Trophoblast cell (in vitro differentiated cells and primary cell): ENCODE measurements at regions not wholly inside any gene's neighbourhood (a gene's known extent, or its start where the extent isn't known, plus 50 kb on each side); places are given as distances from the start of the nearest gene placed in this dataset.

Experiments
- DNase-seq, 2 donors: peaks; one replicate each; pipeline ENCODE4 v3.0.0-alpha.2; 2016
- H2AFZ ChIP-seq: 2 replicates; pipeline ENCODE4 v1.6.1; 2013; ENCODE audit warnings: low read length, moderate library complexity, mild to moderate bottlenecking; ENCODE audit not compliant: insufficient read depth, poor library complexity
- H2AK5ac ChIP-seq: 2 replicates; pipeline ENCODE4 v1.6.1; 2013; ENCODE audit warnings: mild to moderate bottlenecking, low read length
- H2BK120ac ChIP-seq: 2 replicates; pipeline ENCODE4 v1.6.1; 2013; ENCODE audit warnings: low read length, mild to moderate bottlenecking, moderate library complexity; ENCODE audit not compliant: insufficient read depth, poor library complexity
- H2BK12ac ChIP-seq: 2 replicates; pipeline ENCODE4 v1.6.1; 2013; ENCODE audit warnings: mild to moderate bottlenecking, low read length, moderate library complexity
- H2BK5ac ChIP-seq: 2 replicates; pipeline ENCODE4 v1.6.1; 2013; ENCODE audit warnings: low read length, low read depth, moderate library complexity, mild to moderate bottlenecking; ENCODE audit not compliant: poor library complexity
- H3K14ac ChIP-seq: 2 replicates; pipeline ENCODE4 v1.6.1; 2013; ENCODE audit warnings: mild to moderate bottlenecking, low read length
- H3K18ac ChIP-seq: 2 replicates; pipeline ENCODE4 v1.6.1; 2013; ENCODE audit warnings: mild to moderate bottlenecking, low read length
- H3K23ac ChIP-seq: 2 replicates; pipeline ENCODE4 v1.6.1; 2013; ENCODE audit warnings: low read length
- H3K27ac ChIP-seq: 2 replicates; pipeline ENCODE4 v1.5.1; 2013; ENCODE audit warnings: low read depth, mild to moderate bottlenecking, inconsistent platforms, low read length, moderate library complexity
- H3K27me3 ChIP-seq: 2 replicates; pipeline ENCODE4 v1.6.1; 2013; ENCODE audit warnings: inconsistent platforms, mild to moderate bottlenecking, low read length, moderate library complexity; ENCODE audit not compliant: insufficient read depth
- H3K36me3 ChIP-seq, 2 experiments: 1 replicate in 1 of 2; 2 replicates in 1 of 2; pipeline ENCODE4 v1.6.1; 2013; ENCODE audit warnings: low read length in 2 of 2, mild to moderate bottlenecking in 2 of 2, moderate library complexity in 1 of 2; ENCODE audit not compliant: insufficient read depth in 2 of 2, control insufficient read depth in 1 of 2
- H3K4ac ChIP-seq: 2 replicates; pipeline ENCODE4 v1.6.1; 2013; ENCODE audit warnings: low read depth, mild to moderate bottlenecking, low read length, moderate library complexity
- H3K4me1 ChIP-seq, 2 experiments: 1 replicate in 1 of 2; 2 replicates in 1 of 2; pipeline ENCODE4 v1.6.1; 2013; ENCODE audit warnings: low read length in 2 of 2, mild to moderate bottlenecking in 2 of 2, moderate library complexity in 1 of 2; ENCODE audit not compliant: insufficient read depth in 2 of 2, control insufficient read depth in 1 of 2
- H3K4me2 ChIP-seq: 2 replicates; pipeline ENCODE4 v1.6.1; 2013; ENCODE audit warnings: inconsistent platforms, mild to moderate bottlenecking, low read length, moderate library complexity
- H3K4me3 ChIP-seq: 2 replicates; pipeline ENCODE4 v1.5.1; 2013; ENCODE audit warnings: mild to moderate bottlenecking, low read depth, low read length, inconsistent platforms
- H3K79me1 ChIP-seq: one replicate; pipeline ENCODE4 v1.6.1; 2013; ENCODE audit warnings: low read length
- H3K79me2 ChIP-seq: 2 replicates; pipeline ENCODE4 v1.6.1; 2013; ENCODE audit warnings: low read length, mild to moderate bottlenecking; ENCODE audit not compliant: control insufficient read depth, insufficient read depth, poor library complexity
- H3K9ac ChIP-seq: 2 replicates; pipeline ENCODE4 v1.6.1; 2013; ENCODE audit warnings: mild to moderate bottlenecking, low read length
- H3K9me3 ChIP-seq: 2 replicates; pipeline ENCODE4 v1.6.1; 2013; ENCODE audit warnings: low read depth, mild to moderate bottlenecking, control low read depth, inconsistent platforms, low read length; ENCODE audit not compliant: insufficient read depth
- H4K12ac ChIP-seq: 2 replicates; pipeline ENCODE4 v1.6.1; 2013; ENCODE audit warnings: low read depth, mild to moderate bottlenecking, low read length, moderate library complexity
- H4K8ac ChIP-seq: 2 replicates; pipeline ENCODE4 v1.6.1; 2013; ENCODE audit warnings: low read depth, mild to moderate bottlenecking, low read length, moderate library complexity
- H4K91ac ChIP-seq: one replicate; pipeline ENCODE4 v1.6.1; 2013; ENCODE audit warnings: low read depth, mild to moderate bottlenecking, low read length, moderate library complexity
- WGBS: extraction: QIAGEN DNeasy Blood & Tissue Kit; methylation state at CpG from one replicate; pipeline ENCODE4 v1.1.7; 2013; ENCODE audit warnings: missing lambda C conversion rate; ENCODE audit not compliant: insufficient read length, insufficient coverage; ENCODE audit errors: extremely low coverage; 5-methylcytosine and 5-hydroxymethylcytosine counted together

GRCh38 chr20:20915844-20916243 lies 190.3 kb downstream of the LINC00237 start:
- H3K27ac ChIP-seq = no peak overlapping the region
- H3K36me3 ChIP-seq = no peaks in the 10 kb centered on the region
- H3K79me1 ChIP-seq = no peaks in the 10 kb centered on the region
- no peak overlapping the region for H3K4me2 ChIP-seq
- WGBS = no CpG with 5 or more reads among the region's 1 CpG
- no peak for DNase-seq
- H3K9me3 ChIP-seq = no peaks in the 10 kb centered on the region
- H4K12ac ChIP-seq = no peak overlapping the region
- no peak overlapping the region for H2BK12ac ChIP-seq
- H4K91ac ChIP-seq = no peak overlapping the region
- H3K79me2 ChIP-seq = no peaks in the 10 kb centered on the region
- no peak overlapping the region for H3K4me3 ChIP-seq
- H3K14ac ChIP-seq = no peak overlapping the region
- no peak overlapping the region for H2BK120ac ChIP-seq
- no peak overlapping the region for H2AK5ac ChIP-seq
- no peaks in the 10 kb centered on the region for H3K27me3 ChIP-seq
- H3K9ac ChIP-seq = no peak overlapping the region
- no peak overlapping the region for H2AFZ ChIP-seq
- H3K18ac ChIP-seq = no peak overlapping the region
- H3K4ac ChIP-seq = no peak overlapping the region
- no peak overlapping the region for H4K8ac ChIP-seq
- peaks cover 0 to 2% of the 10 kb centered on the region in 2 experiments for H3K4me1 ChIP-seq
- H2BK5ac ChIP-seq = no peak overlapping the region
- no peak overlapping the region for H3K23ac ChIP-seq

GRCh38 chr20:20904501-20904831 lies 192.0 kb upstream of the RALGAPA2 start:
- Histone ChIP-seq H3K4me2 (no peak overlapping the region), H4K12ac (no peak overlapping the region), H3K14ac (no peak overlapping the region), H3K9ac (no peak overlapping the region), H4K8ac (no peak overlapping the region), H3K4me3 (no peak overlapping the region), H2BK5ac (no peak overlapping the region), H3K27ac (no peak overlapping the region), H3K79me1 (no peaks in the 10 kb centered on the region), H3K23ac (no peak overlapping the region), H4K91ac (no peak overlapping the region), H3K4ac (no peak overlapping the region), H3K36me3 (no peaks in the 10 kb centered on the region), H2BK12ac (no peak overlapping the region), H3K18ac (no peak overlapping the region), H3K79me2 (no peaks in the 10 kb centered on the region), H2BK120ac (no peak overlapping the region), H3K9me3 (peaks cover 7% of the 10 kb centered on the region), H3K27me3 (no peaks in the 10 kb centered on the region), H2AK5ac (no peak overlapping the region), H3K4me1 (no peaks in the 10 kb centered on the region), H2AFZ (no peak overlapping the region)
- DNase-seq = no peak
- WGBS = no CpG with 5 or more reads among the region's 2 CpGs

GRCh38 chr20:20903773-20904500 lies 191.5 kb upstream of the RALGAPA2 start:
- H2BK120ac ChIP-seq = no peak overlapping the region
- no peak overlapping the region for H4K91ac ChIP-seq
- no peak overlapping the region for H3K4ac ChIP-seq
- no peak overlapping the region for H3K4me3 ChIP-seq
- H3K79me2 ChIP-seq = no peaks in the 10 kb centered on the region
- no peak overlapping the region for H4K8ac ChIP-seq
- H3K79me1 ChIP-seq = no peaks in the 10 kb centered on the region
- H3K4me2 ChIP-seq = no peak overlapping the region
- peaks cover 7% of the 10 kb centered on the region for H3K9me3 ChIP-seq
- H3K27ac ChIP-seq = no peak overlapping the region
- no peak overlapping the region for H2AK5ac ChIP-seq
- H2BK12ac ChIP-seq = no peak overlapping the region
- H3K23ac ChIP-seq = no peak overlapping the region
- peak; percentile 55 to 73 for DNase-seq
- peak overlapping the region; percentile 1 for H3K9ac ChIP-seq
- no CpG with 5 or more reads among the region's 2 CpGs for WGBS
- no peak overlapping the region for H2AFZ ChIP-seq
- H3K4me1 ChIP-seq = no peaks in the 10 kb centered on the region
- no peaks in the 10 kb centered on the region for H3K36me3 ChIP-seq
- H4K12ac ChIP-seq = no peak overlapping the region
- H3K18ac ChIP-seq = no peak overlapping the region
- no peaks in the 10 kb centered on the region for H3K27me3 ChIP-seq
- H2BK5ac ChIP-seq = no peak overlapping the region
- no peak overlapping the region for H3K14ac ChIP-seq

- peaks cover 0 to 2% of the 10 kb centered on the region in 2 experiments for H3K4me1 ChIP-seq
- H3K79me2 ChIP-seq = no peaks in the 10 kb centered on the region
- H2BK12ac ChIP-seq = no peak overlapping the region
- no peak overlapping the region for H2BK120ac ChIP-seq
- H3K27me3 ChIP-seq = no peaks in the 10 kb centered on the region
- H3K27ac ChIP-seq = no peak overlapping the region
- no peak overlapping the region for H4K91ac ChIP-seq
- no peak overlapping the region for H3K4ac ChIP-seq
- no peak overlapping the region for H2AK5ac ChIP-seq
- H3K4me2 ChIP-seq = no peak overlapping the region
- H3K14ac ChIP-seq = no peak overlapping the region
- H4K8ac ChIP-seq = no peak overlapping the region
- H3K9me3 ChIP-seq = peaks cover 3% of the 10 kb centered on the region
- no peak overlapping the region for H3K18ac ChIP-seq
- no peaks in the 10 kb centered on the region for H3K79me1 ChIP-seq
- no CpG with 5 or more reads among the region's 4 CpGs for WGBS
- H3K4me3 ChIP-seq = no peak overlapping the region
- no peak overlapping the region for H3K9ac ChIP-seq
- no peak overlapping the region for H2BK5ac ChIP-seq
- H2AFZ ChIP-seq = no peak overlapping the region
- DNase-seq = peak; percentile 75 to 83
- no peak overlapping the region for H4K12ac ChIP-seq
- no peaks in the 10 kb centered on the region for H3K36me3 ChIP-seq
- H3K23ac ChIP-seq = no peak overlapping the region
Measured at GRCh38 chr20:20897922-20898321, 185.5 kb upstream of the RALGAPA2 start.
